Astrocyte of the spinal cord (primary cell): ENCODE measurements at regions not wholly inside any gene's neighbourhood (a gene's known extent, or its start where the extent isn't known, plus 50 kb on each side); places are given as distances from the start of the nearest gene placed in this dataset.

ENCODE experiments used
- DNase-seq: peaks from one replicate; pipeline ENCODE4 v3.0.0; 2011; ENCODE audit warnings: low read depth, low spot score
- H3K4me3 ChIP-seq: 2 replicates; pipeline ENCODE4 v1.5.1; 2011; ENCODE audit warnings: low read depth, mild to moderate bottlenecking, low read length, moderate library complexity
- in situ Hi-C: cut with HindIII; loops from 2 replicates; pipeline ENCODE4 v1.10.0; 2017; ENCODE audit warnings: low sequenced_read_pairs
- TF ChIP-seq, protein P1 (sequence below): IDR thresholded peaks from 2 replicates; pipeline ENCODE4 v1.5.1; 2012; ENCODE audit warnings: low read depth, mild to moderate bottlenecking, low read length, inconsistent platforms

DNA sequence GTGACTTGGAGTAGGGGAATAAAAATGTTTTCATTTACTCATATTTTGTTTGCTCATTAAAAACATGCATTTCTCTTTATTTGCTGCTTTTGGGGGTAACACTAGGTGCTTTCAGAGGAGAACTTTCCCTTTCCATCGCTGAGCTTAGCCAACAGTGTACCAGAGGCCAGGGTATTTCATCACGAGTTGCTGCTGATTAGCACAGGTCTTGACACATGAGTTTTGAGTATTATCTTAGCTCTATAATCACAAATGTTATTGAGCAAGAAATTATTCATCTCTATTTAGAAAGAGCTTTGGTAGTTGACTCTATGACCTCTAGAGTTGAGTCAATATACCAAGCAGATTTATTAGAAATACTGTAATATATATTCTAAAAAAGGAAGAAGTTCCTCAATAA is 375.9 kb downstream of the NXPH1 start:
- TF ChIP-seq, protein P1, sequence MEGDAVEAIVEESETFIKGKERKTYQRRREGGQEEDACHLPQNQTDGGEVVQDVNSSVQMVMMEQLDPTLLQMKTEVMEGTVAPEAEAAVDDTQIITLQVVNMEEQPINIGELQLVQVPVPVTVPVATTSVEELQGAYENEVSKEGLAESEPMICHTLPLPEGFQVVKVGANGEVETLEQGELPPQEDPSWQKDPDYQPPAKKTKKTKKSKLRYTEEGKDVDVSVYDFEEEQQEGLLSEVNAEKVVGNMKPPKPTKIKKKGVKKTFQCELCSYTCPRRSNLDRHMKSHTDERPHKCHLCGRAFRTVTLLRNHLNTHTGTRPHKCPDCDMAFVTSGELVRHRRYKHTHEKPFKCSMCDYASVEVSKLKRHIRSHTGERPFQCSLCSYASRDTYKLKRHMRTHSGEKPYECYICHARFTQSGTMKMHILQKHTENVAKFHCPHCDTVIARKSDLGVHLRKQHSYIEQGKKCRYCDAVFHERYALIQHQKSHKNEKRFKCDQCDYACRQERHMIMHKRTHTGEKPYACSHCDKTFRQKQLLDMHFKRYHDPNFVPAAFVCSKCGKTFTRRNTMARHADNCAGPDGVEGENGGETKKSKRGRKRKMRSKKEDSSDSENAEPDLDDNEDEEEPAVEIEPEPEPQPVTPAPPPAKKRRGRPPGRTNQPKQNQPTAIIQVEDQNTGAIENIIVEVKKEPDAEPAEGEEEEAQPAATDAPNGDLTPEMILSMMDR, result no peak
- no peak overlapping the region for H3K4me3 ChIP-seq
- no peak for DNase-seq
- in situ Hi-C loops, result no loop called here

DNA sequence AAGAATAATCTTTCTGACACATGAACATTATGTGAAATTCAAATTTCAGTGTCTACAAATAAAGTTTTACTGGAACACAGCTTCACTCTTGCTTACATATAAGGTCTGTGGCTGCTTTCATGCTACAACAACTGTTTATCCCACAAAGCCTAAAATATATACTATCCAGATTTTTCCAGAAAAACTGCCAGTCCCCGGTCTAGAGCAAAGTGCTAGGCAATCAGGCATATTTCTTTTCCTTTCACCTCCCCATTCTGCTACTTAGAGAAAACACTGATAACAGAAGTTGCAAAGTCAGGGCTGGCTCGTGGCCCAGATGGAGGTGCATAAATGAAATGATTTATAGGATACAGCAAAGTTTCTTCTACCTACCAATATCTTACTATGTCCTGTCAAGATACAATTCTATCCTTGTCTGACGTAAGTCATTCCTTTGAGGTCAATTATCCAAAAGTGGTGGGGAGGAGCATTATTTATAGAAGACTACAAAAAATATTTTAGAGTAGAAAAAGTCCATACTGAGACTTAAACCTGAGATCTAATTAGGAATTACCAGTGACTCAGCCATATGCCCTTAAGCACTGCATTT is 384.1 kb downstream of the NXPH1 start:
- no peak overlapping the region for H3K4me3 ChIP-seq
- no peak for DNase-seq
- in situ Hi-C loops, result no loop called here
- TF ChIP-seq, protein P1, result no peak

DNA sequence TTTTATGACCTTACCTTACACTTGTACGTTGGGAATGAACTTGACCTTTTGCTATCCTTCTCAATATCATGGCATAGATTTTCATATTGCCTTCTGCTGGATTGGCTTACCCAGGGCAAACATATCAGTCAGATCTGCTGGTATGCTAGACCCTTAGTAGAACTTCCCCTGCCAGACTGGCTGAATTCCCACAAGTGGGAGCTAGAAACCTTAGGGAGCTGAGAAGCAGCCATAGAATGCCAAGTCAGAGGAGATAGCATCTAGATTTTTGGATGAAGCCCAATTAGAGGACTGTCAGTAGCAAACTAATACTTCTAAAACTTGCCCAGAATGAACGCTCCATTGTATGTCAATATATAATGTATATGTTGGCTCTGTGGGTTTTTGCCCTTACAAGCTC is 385.0 kb downstream of the NXPH1 start:
- H3K4me3 ChIP-seq, result no peak overlapping the region
- no peak for DNase-seq
- in situ Hi-C loops, result no loop called here
- TF ChIP-seq, protein P1, result no peak

DNA sequence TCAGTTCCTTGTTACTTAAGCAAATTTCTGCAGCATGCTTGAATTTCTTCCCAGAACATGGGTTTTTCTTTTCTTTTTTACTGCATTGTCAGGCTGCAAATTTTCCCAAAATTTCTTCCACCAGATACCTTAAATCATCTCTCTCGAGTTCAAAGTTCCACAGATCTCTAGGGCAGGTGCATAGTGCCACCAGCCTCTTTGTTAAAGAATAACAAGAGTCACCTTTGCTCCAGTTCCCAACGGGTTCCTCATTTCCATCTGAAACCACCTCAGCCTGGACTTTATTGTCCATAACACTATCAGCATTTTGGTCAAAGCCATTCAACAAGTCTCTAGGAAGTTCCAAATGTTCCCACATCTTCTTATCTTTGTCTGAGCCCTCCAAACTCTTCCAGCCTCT is 389.2 kb downstream of the NXPH1 start:
- TF ChIP-seq, protein P1, result no peak
- in situ Hi-C loops, result no loop called here
- DNase-seq, result no peak
- no peak overlapping the region for H3K4me3 ChIP-seq

DNA sequence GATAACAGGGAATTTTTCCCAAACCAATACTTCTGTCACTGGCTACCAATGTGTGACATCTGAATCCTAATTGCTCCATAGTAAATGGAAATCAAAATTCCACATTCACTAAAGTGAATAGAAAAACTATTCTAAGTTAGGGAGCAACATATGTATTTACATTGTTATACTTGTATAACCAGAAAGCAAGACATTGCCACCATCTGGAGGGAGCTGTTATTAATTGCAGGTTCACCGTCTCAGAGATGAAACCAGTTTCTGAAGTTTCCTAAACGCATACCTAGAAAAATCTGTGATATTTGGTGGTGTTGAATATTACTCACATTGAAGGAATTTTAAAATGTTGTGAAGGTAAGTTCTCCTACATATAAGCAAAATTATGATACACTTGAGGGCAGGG is 390.1 kb downstream of the NXPH1 start:
- no peak overlapping the region for H3K4me3 ChIP-seq
- in situ Hi-C loops, result no loop called here
- DNase-seq, result no peak
- TF ChIP-seq, protein P1, result no peak

DNA sequence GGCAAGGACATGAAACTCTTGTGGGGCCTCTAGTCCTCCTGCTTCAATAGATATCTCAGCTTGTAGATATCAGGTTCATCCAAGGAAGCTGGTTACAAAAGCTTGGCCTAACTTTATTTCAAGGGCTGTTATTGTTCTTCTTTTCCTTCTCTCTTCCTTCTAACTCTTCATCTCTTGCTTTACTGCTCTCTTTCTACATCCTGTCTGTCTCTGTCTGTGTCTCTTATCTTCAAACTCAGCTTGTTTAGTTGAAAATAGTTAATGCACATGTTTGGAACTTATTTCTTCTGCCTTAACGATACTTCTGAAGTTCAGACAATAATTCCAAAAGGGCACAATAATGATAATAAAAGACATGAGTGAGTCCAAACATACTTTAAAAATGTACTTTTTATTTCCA is 393.9 kb downstream of the NXPH1 start:
- H3K4me3 ChIP-seq, result no peak overlapping the region
- TF ChIP-seq, protein P1, result no peak
- DNase-seq, result no peak
- in situ Hi-C loops, result no loop called here

DNA sequence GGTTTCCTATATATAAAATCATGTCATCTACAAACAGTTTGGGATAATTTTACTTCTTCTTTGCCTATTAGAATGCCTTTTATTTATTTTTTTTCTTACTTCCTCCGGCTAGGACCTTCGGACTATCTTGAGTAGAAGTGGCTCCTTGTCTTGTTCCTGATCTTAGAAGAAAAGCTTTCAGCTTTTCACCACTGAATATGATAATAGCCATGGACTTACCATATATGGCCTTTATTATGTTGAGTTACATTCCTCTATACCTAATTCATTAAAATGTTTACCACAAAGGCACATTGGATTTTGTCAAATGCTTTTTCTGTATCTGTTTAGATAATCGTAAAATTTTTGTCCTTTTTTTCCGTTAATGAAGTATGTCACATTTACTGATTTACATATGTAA is 395.7 kb downstream of the NXPH1 start:
- no peak for DNase-seq
- in situ Hi-C loops, result no loop called here
- H3K4me3 ChIP-seq, result no peak overlapping the region
- TF ChIP-seq, protein P1, result no peak
